ENCODE measurements at regions not wholly inside any gene's neighbourhood (a gene's known extent, or its start where the extent isn't known, plus 50 kb on each side); places are given as distances from the start of the nearest gene placed in this dataset.

DNA sequence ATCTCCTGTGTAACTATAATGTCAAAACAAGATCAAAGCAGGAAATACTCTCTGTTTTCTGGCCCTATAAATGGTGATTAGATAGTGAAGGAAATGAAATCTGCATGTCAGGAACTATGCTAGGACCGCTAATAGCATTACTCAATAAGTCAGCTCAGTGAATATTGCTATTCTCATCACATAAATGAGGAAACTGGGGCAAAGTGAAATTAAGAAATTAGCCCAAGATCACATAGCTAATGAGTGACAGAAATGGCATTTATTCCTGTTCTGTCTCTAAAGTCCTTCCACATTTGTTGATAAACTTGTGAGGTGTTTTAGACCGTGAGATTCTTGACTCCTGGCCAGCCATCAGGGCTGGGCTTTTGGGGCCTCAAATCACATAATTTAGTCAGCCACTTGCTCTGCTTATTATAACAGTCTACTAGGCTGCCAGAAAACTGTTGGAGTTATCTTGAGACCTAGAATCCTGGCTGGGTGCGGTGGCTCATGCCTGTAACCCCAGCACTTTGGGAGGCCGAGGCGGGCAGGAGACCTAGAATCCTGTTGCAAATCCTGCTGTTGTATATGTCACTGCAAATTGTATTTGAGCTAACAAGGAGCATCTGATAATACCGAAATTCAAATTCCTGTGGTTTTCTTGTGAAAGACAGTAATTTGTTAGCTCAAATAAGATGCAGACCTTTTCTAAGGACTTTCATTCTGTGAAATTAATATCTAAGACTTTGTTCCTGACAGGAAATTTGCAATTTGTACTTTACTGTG is 66.5 kb upstream of the SHTN1 start:
- ATAC-seq = peak; percentile 92
- TF ChIP-seq TOX (CRISPR knock-in tag; IDR thresholded peaks at IDR 0.05; ENCODE audit: borderline replicate concordance) = no peak
- TF ChIP-seq, protein P1, sequence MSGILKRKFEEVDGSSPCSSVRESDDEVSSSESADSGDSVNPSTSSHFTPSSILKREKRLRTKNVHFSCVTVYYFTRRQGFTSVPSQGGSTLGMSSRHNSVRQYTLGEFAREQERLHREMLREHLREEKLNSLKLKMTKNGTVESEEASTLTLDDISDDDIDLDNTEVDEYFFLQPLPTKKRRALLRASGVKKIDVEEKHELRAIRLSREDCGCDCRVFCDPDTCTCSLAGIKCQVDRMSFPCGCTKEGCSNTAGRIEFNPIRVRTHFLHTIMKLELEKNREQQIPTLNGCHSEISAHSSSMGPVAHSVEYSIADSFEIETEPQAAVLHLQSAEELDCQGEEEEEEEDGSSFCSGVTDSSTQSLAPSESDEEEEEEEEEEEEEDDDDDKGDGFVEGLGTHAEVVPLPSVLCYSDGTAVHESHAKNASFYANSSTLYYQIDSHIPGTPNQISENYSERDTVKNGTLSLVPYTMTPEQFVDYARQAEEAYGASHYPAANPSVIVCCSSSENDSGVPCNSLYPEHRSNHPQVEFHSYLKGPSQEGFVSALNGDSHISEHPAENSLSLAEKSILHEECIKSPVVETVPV (CRISPR knock-in tag; IDR thresholded peaks at IDR 0.05) = no peak
- TF ChIP-seq, protein P2, sequence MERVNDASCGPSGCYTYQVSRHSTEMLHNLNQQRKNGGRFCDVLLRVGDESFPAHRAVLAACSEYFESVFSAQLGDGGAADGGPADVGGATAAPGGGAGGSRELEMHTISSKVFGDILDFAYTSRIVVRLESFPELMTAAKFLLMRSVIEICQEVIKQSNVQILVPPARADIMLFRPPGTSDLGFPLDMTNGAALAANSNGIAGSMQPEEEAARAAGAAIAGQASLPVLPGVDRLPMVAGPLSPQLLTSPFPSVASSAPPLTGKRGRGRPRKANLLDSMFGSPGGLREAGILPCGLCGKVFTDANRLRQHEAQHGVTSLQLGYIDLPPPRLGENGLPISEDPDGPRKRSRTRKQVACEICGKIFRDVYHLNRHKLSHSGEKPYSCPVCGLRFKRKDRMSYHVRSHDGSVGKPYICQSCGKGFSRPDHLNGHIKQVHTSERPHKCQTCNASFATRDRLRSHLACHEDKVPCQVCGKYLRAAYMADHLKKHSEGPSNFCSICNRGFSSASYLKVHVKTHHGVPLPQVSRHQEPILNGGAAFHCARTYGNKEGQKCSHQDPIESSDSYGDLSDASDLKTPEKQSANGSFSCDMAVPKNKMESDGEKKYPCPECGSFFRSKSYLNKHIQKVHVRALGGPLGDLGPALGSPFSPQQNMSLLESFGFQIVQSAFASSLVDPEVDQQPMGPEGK (CRISPR knock-in tag; IDR thresholded peaks at IDR 0.05; ENCODE audit: borderline replicate concordance) = no peak
- TF ChIP-seq ZFP3 (CRISPR knock-in tag; IDR thresholded peaks at IDR 0.05) = no peak
- TF ChIP-seq ZNF70 (CRISPR knock-in tag; IDR thresholded peaks at IDR 0.05) = no peak
- no peak for TF ChIP-seq RARB (CRISPR knock-in tag; IDR thresholded peaks at IDR 0.05)
- no peak for TF ChIP-seq PPARA (CRISPR knock-in tag; IDR thresholded peaks at IDR 0.05; ENCODE audit: borderline replicate concordance)
- no peak for TF ChIP-seq TCF4 (CRISPR knock-in tag; IDR thresholded peaks at IDR 0.05; ENCODE audit: borderline replicate concordance)
- TF ChIP-seq, protein P3, sequence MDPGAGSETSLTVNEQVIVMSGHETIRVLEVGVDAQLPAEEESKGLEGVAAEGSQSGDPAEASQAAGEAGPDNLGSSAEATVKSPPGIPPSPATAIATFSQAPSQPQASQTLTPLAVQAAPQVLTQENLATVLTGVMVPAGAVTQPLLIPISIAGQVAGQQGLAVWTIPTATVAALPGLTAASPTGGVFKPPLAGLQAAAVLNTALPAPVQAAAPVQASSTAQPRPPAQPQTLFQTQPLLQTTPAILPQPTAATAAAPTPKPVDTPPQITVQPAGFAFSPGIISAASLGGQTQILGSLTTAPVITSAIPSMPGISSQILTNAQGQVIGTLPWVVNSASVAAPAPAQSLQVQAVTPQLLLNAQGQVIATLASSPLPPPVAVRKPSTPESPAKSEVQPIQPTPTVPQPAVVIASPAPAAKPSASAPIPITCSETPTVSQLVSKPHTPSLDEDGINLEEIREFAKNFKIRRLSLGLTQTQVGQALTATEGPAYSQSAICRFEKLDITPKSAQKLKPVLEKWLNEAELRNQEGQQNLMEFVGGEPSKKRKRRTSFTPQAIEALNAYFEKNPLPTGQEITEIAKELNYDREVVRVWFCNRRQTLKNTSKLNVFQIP (CRISPR knock-in tag; IDR thresholded peaks at IDR 0.05; ENCODE audit: borderline replicate concordance, low read depth) = no peak
- TF ChIP-seq CSDC2 (CRISPR knock-in tag; IDR thresholded peaks at IDR 0.05) = no peak
- TF ChIP-seq OSR1 (CRISPR knock-in tag; IDR thresholded peaks at IDR 0.05) = no peak
- no peak for TF ChIP-seq GLIS3 (CRISPR knock-in tag; IDR thresholded peaks at IDR 0.05)

Data from SK-N-SH treated with all-trans-retinoic acid at 6 μM for 48 hours (cell line).